Ishikawa (cell line): ENCODE measurements at regions not wholly inside any gene's neighbourhood (a gene's known extent, or its start where the extent isn't known, plus 50 kb on each side); places are given as distances from the start of the nearest gene placed in this dataset.

ENCODE experiments used
- CEBPB ChIP-seq: IDR thresholded peaks from 2 replicates; pipeline ENCODE4 v1.6.1; 2012
- CREB1 ChIP-seq: IDR thresholded peaks from 2 replicates; pipeline ENCODE4 v1.6.1; 2012; ENCODE audit warnings: low read depth
- EGR1 ChIP-seq: IDR thresholded peaks from 2 replicates; pipeline ENCODE4 v1.6.1; 2012
- EP300 ChIP-seq: IDR thresholded peaks from 2 replicates; pipeline ENCODE4 v1.6.1; 2012; ENCODE audit warnings: borderline replicate concordance
- FOXM1 ChIP-seq: IDR thresholded peaks from 2 replicates; pipeline ENCODE4 v1.6.1; 2012; ENCODE audit warnings: low read depth, borderline replicate concordance
- NFIC ChIP-seq: IDR thresholded peaks from 2 replicates; pipeline ENCODE4 v1.6.1; 2012
- RAD21 ChIP-seq: IDR thresholded peaks from 2 replicates; pipeline ENCODE4 v1.6.1; 2012; ENCODE audit warnings: low read depth
- REST ChIP-seq: IDR thresholded peaks from 2 replicates; pipeline ENCODE4 v1.6.1; 2012; ENCODE audit warnings: low read depth, mild to moderate bottlenecking
- TAF1 ChIP-seq: IDR thresholded peaks from 2 replicates; pipeline ENCODE4 v1.6.1; 2012; ENCODE audit warnings: low read depth, mild to moderate bottlenecking
- TCF12 ChIP-seq: IDR thresholded peaks from 2 replicates; pipeline ENCODE4 v1.6.1; 2012; ENCODE audit warnings: low read depth
- TEAD4 ChIP-seq: IDR thresholded peaks from 2 replicates; pipeline ENCODE4 v1.6.1; 2012
- YY1 ChIP-seq: IDR thresholded peaks from 2 replicates; pipeline ENCODE4 v1.6.1; 2012; ENCODE audit warnings: low read depth
- ZBTB7A ChIP-seq: IDR thresholded peaks from 2 replicates; pipeline ENCODE4 v1.6.1; 2012; ENCODE audit warnings: low read depth
- TF ChIP-seq, protein P1 (sequence below): IDR thresholded peaks from 2 replicates; pipeline ENCODE4 v1.6.1; 2012
- TF ChIP-seq, protein P2 (sequence below): IDR thresholded peaks from 2 replicates; pipeline ENCODE4 v1.6.1; 2012

GRCh38 chr5:68538814-68539420 lies 323.4 kb downstream of the PIK3R1 start:
- TF ChIP-seq CREB1 (no peak), EGR1 (no peak), FOXM1 (no peak), YY1 (no peak)
- TF ChIP-seq, protein P1, sequence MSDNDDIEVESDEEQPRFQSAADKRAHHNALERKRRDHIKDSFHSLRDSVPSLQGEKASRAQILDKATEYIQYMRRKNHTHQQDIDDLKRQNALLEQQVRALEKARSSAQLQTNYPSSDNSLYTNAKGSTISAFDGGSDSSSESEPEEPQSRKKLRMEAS: no peak

- TF ChIP-seq FOXM1 (no peak), RAD21 (no peak), YY1 (no peak), EP300 (no peak), EGR1 (no peak), NFIC (no peak), TCF12 (no peak), TEAD4 (no peak), CEBPB (no peak), CREB1 (no peak), REST (no peak), ZBTB7A (no peak), TAF1 (no peak)
- TF ChIP-seq, protein P2, sequence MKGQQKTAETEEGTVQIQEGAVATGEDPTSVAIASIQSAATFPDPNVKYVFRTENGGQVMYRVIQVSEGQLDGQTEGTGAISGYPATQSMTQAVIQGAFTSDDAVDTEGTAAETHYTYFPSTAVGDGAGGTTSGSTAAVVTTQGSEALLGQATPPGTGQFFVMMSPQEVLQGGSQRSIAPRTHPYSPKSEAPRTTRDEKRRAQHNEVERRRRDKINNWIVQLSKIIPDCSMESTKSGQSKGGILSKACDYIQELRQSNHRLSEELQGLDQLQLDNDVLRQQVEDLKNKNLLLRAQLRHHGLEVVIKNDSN: no peak
- TF ChIP-seq, protein P1: no peak
Observed at GRCh38 chr5:68540798-68541590, 325.4 kb downstream of the PIK3R1 start.

DNA sequence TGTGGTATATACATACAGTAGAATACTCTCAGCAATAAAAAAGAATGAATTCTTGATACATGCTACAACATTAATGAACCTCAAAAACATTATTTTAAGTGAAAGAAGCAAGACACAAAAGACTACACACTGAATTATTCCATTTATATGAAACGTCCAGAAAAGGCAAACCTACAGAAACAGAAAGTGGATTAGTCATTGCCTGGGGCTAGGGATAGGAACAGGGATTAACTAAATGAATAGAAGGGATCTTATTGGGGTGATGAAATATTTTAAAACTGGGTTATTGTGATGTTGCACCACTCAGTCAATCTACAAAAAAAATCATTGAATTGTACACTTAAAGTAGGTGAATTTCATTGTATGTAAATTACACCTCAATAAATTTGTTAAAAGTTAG lies 326.7 kb downstream of the PIK3R1 start:
- no peak for TF ChIP-seq RAD21
- TF ChIP-seq TCF12: no peak
- no peak for TF ChIP-seq YY1
- no peak for TF ChIP-seq EP300
- TF ChIP-seq, protein P1: no peak

GRCh38 chr5:68543212-68543611 lies 327.7 kb downstream of the PIK3R1 start:
- TF ChIP-seq TCF12 (no peak), ZBTB7A (no peak), TEAD4 (no peak), REST (no peak), CREB1 (no peak), CEBPB (no peak), YY1 (no peak), TAF1 (no peak), EP300 (no peak), FOXM1 (no peak), EGR1 (no peak), RAD21 (no peak)
- TF ChIP-seq, protein P2: no peak

DNA sequence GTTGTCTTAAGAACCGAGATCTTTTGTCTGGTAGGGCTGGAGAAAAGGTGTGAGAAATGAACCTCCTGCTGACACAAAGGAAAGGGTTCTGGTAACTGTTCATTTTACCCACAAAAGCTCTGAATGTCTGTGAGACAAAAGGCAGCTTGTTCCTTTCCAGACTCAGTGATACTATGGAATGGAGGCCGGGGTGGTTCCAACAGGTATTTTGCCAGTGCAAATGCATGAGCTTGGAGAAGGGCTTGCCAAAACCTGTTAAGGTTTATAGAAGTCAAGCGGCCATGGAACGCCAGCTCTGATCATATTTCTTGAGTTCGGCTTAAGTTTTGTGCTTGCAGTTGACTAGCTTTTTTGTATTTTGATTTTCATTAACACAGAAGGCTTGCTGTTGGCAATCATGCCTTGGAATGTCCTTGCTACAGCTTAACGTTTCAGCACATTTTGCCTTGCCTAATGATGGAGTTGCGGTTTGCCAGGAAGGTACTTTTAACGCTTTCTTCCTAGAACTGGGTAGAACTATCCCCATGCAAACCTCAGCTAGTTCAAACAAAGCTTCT lies 328.6 kb downstream of the PIK3R1 start:
- TF ChIP-seq EGR1: no peak
- TF ChIP-seq TAF1: no peak
- TF ChIP-seq TEAD4: no peak
- TF ChIP-seq RAD21: no peak
- TF ChIP-seq, protein P2: no peak
- TF ChIP-seq FOXM1: no peak
- no peak for TF ChIP-seq ZBTB7A
- no peak for TF ChIP-seq EP300
- TF ChIP-seq CREB1: no peak
- no peak for TF ChIP-seq REST
